HCT116 (cell line): ENCODE measurements at regions not wholly inside any gene's neighbourhood (a gene's known extent, or its start where the extent isn't known, plus 50 kb on each side); places are given as distances from the start of the nearest gene placed in this dataset.

Experiments used
- ATAC-seq: fragments of 200-7000 bp; cut with Tn5 transposase; 2 replicates; pipeline ENCODE4 v1.9.1; 2020; ENCODE audit warnings: mild to moderate bottlenecking, moderate library complexity
- BruUV-seq: library from RNA; stranded (reverse); fragments of 400-500 nt; replicated peaks from 2 replicates; lab custom pipeline; 2021; lab: Mats Ljungman, UMichigan
- CTCF ChIA-PET: fragments of 300-600 bp; sonication (Branson Sonifier 250); formaldehyde crosslinking; loops from one replicate; lab custom pipeline; 2021; ENCODE audit warnings: antibody characterized with exemption; lab: Charles Lee
- POLR2A ChIA-PET: fragments of 300-600, 350-600 bp; sonication (Branson Sonifier 250); formaldehyde crosslinking; loops from one replicate; lab custom pipeline; 2021; ENCODE audit warnings: antibody characterized with exemption; lab: Charles Lee
- RAD21 ChIA-PET, 2 experiments: fragments of 300-600 bp; sonication (Branson Sonifier 250); formaldehyde crosslinking; loops; one replicate each; lab custom pipeline; 2023; ENCODE audit warnings: low total read pairs in 2 of 2; ENCODE audit not compliant: uncharacterized antibody in 2 of 2, unreplicated experiment in 2 of 2, low non-redundant PET in 1 of 2; lab: Charles Lee
- DNase-seq: peaks from one replicate; pipeline ENCODE4 v3.0.0-alpha.2; 2010; ENCODE audit warnings: low read depth, low spot score
- H2AFZ ChIP-seq: fragments of 200-600 bp; shearing (Covaris generic), sonication (generic); 2 replicates; pipeline ENCODE4 v1.6.1; 2017; ENCODE audit warnings: low read depth, mixed run types, mixed read lengths, antibody characterized with exemption, low read length; ENCODE audit not compliant: poor library complexity, severe bottlenecking
- H3K27ac ChIP-seq: 2 replicates; pipeline ENCODE4 v1.5.1; 2012; ENCODE audit warnings: low read depth, low read length
- H3K27me3 ChIP-seq: fragments of 200-600 bp; sonication (generic); 2 replicates; pipeline ENCODE4 v1.6.1; 2016; ENCODE audit warnings: mixed run types, low read length, mixed read lengths; ENCODE audit not compliant: insufficient read depth
- H3K36me3 ChIP-seq, 2 experiments: fragments of 200-500 bp in 1 of 2; fragments of 200-600 bp in 1 of 2; sonication (Bioruptor generic) in 1 of 2; sonication (generic) in 1 of 2; 2 replicates each; pipeline versions ENCODE4 v1.5.1 to v1.6.1; 2014 to 2016; ENCODE audit warnings: low read length in 2 of 2, inconsistent platforms in 1 of 2, mixed read lengths in 1 of 2, mixed run types in 1 of 2; ENCODE audit not compliant: insufficient read depth in 2 of 2, control insufficient read depth in 1 of 2
- H3K4me1 ChIP-seq, 2 experiments: fragments of 200-600 bp in 1 of 2; sonication (generic) in 1 of 2; 2 replicates each; pipeline versions ENCODE4 v1.5.1 to v1.6.1; 2012 to 2017; ENCODE audit warnings: low read length in 2 of 2, inconsistent platforms in 1 of 2, mild to moderate bottlenecking in 1 of 2, mixed read lengths in 1 of 2, mixed run types in 1 of 2, moderate library complexity in 1 of 2; ENCODE audit not compliant: insufficient read depth in 2 of 2, control insufficient read depth in 1 of 2
- H3K4me2 ChIP-seq: fragments of 200-600 bp; sonication (generic); 2 replicates; pipeline ENCODE4 v1.6.1; 2017; ENCODE audit warnings: mixed run types, low read length, mixed read lengths
- H3K4me3 ChIP-seq, 2 experiments: fragments of 200-600 bp in 1 of 2; sonication (generic) in 1 of 2; replicated peaks in 1 of 2; 2 replicates each; pipeline ENCODE4 v1.5.1; 2011 to 2016; ENCODE audit warnings: low read length in 2 of 2, control low read depth in 1 of 2, low read depth in 1 of 2, mild to moderate bottlenecking in 1 of 2, mixed read lengths in 1 of 2, mixed run types in 1 of 2
- H3K79me2 ChIP-seq: fragments of 200-600 bp; sonication (generic); 2 replicates; pipeline ENCODE4 v1.6.1; 2017; ENCODE audit warnings: mild to moderate bottlenecking, mixed run types, low read length, moderate library complexity, mixed read lengths; ENCODE audit not compliant: insufficient read depth
- H3K9ac ChIP-seq: fragments of 200-600 bp; sonication (generic); 2 replicates; pipeline ENCODE4 v1.6.1; 2016; ENCODE audit warnings: low read length, mixed read lengths
- H3K9me2 ChIP-seq: fragments of 200-600 bp; sonication (generic), shearing (Covaris generic); 2 replicates; pipeline ENCODE4 v1.6.1; 2017; ENCODE audit warnings: mixed run types, mild to moderate bottlenecking, moderate library complexity; ENCODE audit not compliant: insufficient read depth
- H3K9me3 ChIP-seq, 2 experiments: fragments of 200-500 bp in 1 of 2; fragments of 200-600 bp in 1 of 2; sonication (Bioruptor generic) in 1 of 2; sonication (generic) in 1 of 2; 2 replicates each; pipeline ENCODE4 v1.6.1; 2014 to 2017; ENCODE audit warnings: low read length in 2 of 2, mixed read lengths in 2 of 2, inconsistent platforms in 1 of 2, low read depth in 1 of 2, mild to moderate bottlenecking in 1 of 2, mixed run types in 1 of 2, moderate library complexity in 1 of 2; ENCODE audit not compliant: control insufficient read depth in 1 of 2, insufficient read depth in 1 of 2
- H4K20me1 ChIP-seq: fragments of 200-600 bp; sonication (generic), shearing (Covaris generic); 2 replicates; pipeline ENCODE4 v1.6.1; 2017; ENCODE audit warnings: mixed run types, mild to moderate bottlenecking, moderate library complexity; ENCODE audit not compliant: insufficient read depth
- CBX3 ChIP-seq: IDR thresholded peaks from 2 replicates; pipeline ENCODE4 v1.6.1; 2012; ENCODE audit warnings: low read depth
- CEBPB ChIP-seq: IDR thresholded peaks from 2 replicates; pipeline ENCODE4 v1.6.1; 2012; ENCODE audit warnings: low read depth
- EZH2 ChIP-seq: fragments of 200-600 bp; sonication (generic); IDR thresholded peaks from 2 replicates; pipeline ENCODE4 v1.6.1; 2017; ENCODE audit warnings: antibody characterized with exemption, mixed run types
- EZH2phosphoT487 ChIP-seq: fragments of 200-600 bp; IDR thresholded peaks from 2 replicates; pipeline ENCODE4 v1.6.1; 2018; ENCODE audit warnings: antibody characterized with exemption, borderline replicate concordance
- FOSL1 ChIP-seq: IDR thresholded peaks from 2 replicates; pipeline ENCODE4 v1.6.1; 2012; ENCODE audit warnings: low read depth
- JUND ChIP-seq: IDR thresholded peaks from 2 replicates; pipeline ENCODE4 v1.6.1; 2012
- POLR2A ChIP-seq: IDR thresholded peaks from 2 replicates; pipeline ENCODE4 v1.7.0; 2011; ENCODE audit warnings: borderline replicate concordance; ENCODE audit not compliant: insufficient read depth, insufficient read length; ENCODE audit errors: extremely low read depth
- POLR2AphosphoS5 ChIP-seq: IDR thresholded peaks from 2 replicates; pipeline ENCODE4 v1.6.1; 2011; ENCODE audit warnings: mild to moderate bottlenecking, low read depth, low read length, moderate library complexity
- RAD21 ChIP-seq: IDR thresholded peaks from 2 replicates; pipeline ENCODE4 v1.6.1; 2012; ENCODE audit warnings: low read depth, mild to moderate bottlenecking
- SIN3A ChIP-seq: IDR thresholded peaks from 2 replicates; pipeline ENCODE4 v1.6.1; 2012; ENCODE audit warnings: low read depth
- SP1 ChIP-seq: IDR thresholded peaks from 2 replicates; pipeline ENCODE4 v1.6.1; 2012; ENCODE audit warnings: low read depth
- SRF ChIP-seq: IDR thresholded peaks from 2 replicates; pipeline ENCODE4 v1.6.1; 2012; ENCODE audit warnings: low read depth
- TCF7L2 ChIP-seq: IDR thresholded peaks from 2 replicates; pipeline ENCODE4 v1.7.0; 2011; ENCODE audit warnings: borderline replicate concordance, inconsistent platforms; ENCODE audit not compliant: insufficient read depth, insufficient read length; ENCODE audit errors: extremely low read depth
- ZFX ChIP-seq: fragments of 450-650 bp; IDR thresholded peaks from 2 replicates; pipeline ENCODE4 v1.6.1; 2017
- ZNF274 ChIP-seq: fragments of 200-500 bp; sonication (Bioruptor generic); IDR thresholded peaks from 2 replicates; pipeline ENCODE4 v1.6.1; 2014; ENCODE audit warnings: mild to moderate bottlenecking, low read depth, low read length, inconsistent platforms
- intact Hi-C: fragments of 100-400 bp; cut with micrococcal nuclease; formaldehyde crosslinking; loops from 2 replicates; pipeline ENCODE4 v1.10.0; 2022
- TF ChIP-seq, protein P1 (sequence below): IDR thresholded peaks from 2 replicates; pipeline ENCODE4 v1.6.1; 2012
- TF ChIP-seq, protein P2 (sequence below): IDR thresholded peaks from 2 replicates; pipeline ENCODE4 v1.6.1; 2012
- TF ChIP-seq, protein P3 (sequence below): IDR thresholded peaks from 2 replicates; pipeline ENCODE4 v1.6.1; 2012; ENCODE audit warnings: low read depth
- TF ChIP-seq, protein P4 (sequence below): IDR thresholded peaks from 2 replicates; pipeline ENCODE4 v1.6.1; 2011; ENCODE audit warnings: mild to moderate bottlenecking, low read length, moderate library complexity; ENCODE audit not compliant: insufficient replicate concordance; ENCODE audit errors: extremely low read depth
- TF ChIP-seq, protein P5 (sequence below), 3 experiments: fragments of 200-600 bp in 1 of 3; sonication (generic) in 1 of 3; IDR thresholded peaks in 2 of 3; conservative IDR thresholded peaks in 1 of 3; 2 replicates each; pipeline ENCODE4 v1.5.1; 2012 to 2017; ENCODE audit warnings: low read depth in 2 of 3, low read length in 2 of 3, antibody characterized with exemption in 1 of 3, borderline replicate concordance in 1 of 3, control low read depth in 1 of 3, mild to moderate bottlenecking in 1 of 3, mixed read lengths in 1 of 3, mixed run types in 1 of 3, moderate library complexity in 1 of 3; ENCODE audit not compliant: insufficient read depth in 1 of 3

DNA sequence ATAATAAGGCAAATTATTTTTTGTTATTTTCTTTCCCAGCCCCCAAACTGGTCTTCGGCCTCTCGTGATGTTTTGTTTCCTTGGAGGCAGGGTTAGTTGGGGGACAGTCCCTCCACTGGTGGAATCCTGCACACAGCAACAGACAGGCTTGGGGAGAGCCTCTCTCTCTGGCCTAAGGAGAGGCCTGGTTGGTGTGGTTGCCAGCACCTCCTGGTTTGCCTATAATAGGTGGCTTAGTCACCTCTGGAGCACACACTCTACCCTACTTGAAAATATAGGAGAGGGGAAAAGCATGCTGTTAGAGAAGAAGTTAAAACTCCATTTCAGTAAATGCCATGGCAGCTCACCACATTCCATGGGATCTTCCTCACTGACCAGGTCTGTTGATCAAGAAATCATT lies 417.2 kb upstream of the MEIS1 start (continued):
- no peak for TF ChIP-seq RAD21

DNA sequence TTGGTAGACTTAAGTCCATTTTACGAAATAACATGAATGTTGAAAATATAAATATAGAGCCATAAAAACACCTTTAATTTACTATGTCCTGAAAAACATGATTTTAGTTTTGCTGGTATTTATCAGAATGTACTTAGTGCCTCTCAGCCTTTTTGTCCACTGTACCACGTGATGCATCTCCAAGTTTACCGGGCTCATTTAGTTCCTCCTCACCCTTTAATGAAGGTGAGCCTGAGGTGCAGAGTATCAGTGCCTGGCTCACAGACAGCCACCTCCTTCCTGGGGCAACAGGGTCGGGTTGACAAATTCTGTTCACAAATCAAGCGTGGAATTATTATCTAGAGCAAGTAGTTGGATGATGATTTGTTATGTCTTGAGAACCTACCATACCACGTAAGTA lies 420.5 kb upstream of the MEIS1 start:
- Histone ChIP-seq H3K9me3 (no peaks in the 10 kb centered on the region), H3K9me2 (no peaks in the 10 kb centered on the region), H3K4me1 (no peaks in the 10 kb centered on the region), H3K36me3 (no peaks in the 10 kb centered on the region), H2AFZ (no peak overlapping the region), H4K20me1 (no peaks in the 10 kb centered on the region), H3K79me2 (no peaks in the 10 kb centered on the region), H3K4me2 (no peak overlapping the region), H3K4me3 (no peak overlapping the region), H3K9ac (no peak overlapping the region), H3K27ac (no peak overlapping the region), H3K27me3 (no peaks in the 10 kb centered on the region)
- no peak for TF ChIP-seq CBX3
- TF ChIP-seq TCF7L2: no peak
- TF ChIP-seq CEBPB: no peak
- TF ChIP-seq SP1: no peak
- TF ChIP-seq POLR2A: no peak
- TF ChIP-seq, protein P1, sequence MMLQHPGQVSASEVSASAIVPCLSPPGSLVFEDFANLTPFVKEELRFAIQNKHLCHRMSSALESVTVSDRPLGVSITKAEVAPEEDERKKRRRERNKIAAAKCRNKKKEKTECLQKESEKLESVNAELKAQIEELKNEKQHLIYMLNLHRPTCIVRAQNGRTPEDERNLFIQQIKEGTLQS: no peak
- TF ChIP-seq, protein P2, sequence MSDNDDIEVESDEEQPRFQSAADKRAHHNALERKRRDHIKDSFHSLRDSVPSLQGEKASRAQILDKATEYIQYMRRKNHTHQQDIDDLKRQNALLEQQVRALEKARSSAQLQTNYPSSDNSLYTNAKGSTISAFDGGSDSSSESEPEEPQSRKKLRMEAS: no peak
- no peak for TF ChIP-seq EZH2
- no peak for TF ChIP-seq SRF
- no peak for TF ChIP-seq JUND
- no peak for TF ChIP-seq FOSL1
- TF ChIP-seq SIN3A: no peak
- no peak for TF ChIP-seq EZH2phosphoT487
- TF ChIP-seq, protein P3, sequence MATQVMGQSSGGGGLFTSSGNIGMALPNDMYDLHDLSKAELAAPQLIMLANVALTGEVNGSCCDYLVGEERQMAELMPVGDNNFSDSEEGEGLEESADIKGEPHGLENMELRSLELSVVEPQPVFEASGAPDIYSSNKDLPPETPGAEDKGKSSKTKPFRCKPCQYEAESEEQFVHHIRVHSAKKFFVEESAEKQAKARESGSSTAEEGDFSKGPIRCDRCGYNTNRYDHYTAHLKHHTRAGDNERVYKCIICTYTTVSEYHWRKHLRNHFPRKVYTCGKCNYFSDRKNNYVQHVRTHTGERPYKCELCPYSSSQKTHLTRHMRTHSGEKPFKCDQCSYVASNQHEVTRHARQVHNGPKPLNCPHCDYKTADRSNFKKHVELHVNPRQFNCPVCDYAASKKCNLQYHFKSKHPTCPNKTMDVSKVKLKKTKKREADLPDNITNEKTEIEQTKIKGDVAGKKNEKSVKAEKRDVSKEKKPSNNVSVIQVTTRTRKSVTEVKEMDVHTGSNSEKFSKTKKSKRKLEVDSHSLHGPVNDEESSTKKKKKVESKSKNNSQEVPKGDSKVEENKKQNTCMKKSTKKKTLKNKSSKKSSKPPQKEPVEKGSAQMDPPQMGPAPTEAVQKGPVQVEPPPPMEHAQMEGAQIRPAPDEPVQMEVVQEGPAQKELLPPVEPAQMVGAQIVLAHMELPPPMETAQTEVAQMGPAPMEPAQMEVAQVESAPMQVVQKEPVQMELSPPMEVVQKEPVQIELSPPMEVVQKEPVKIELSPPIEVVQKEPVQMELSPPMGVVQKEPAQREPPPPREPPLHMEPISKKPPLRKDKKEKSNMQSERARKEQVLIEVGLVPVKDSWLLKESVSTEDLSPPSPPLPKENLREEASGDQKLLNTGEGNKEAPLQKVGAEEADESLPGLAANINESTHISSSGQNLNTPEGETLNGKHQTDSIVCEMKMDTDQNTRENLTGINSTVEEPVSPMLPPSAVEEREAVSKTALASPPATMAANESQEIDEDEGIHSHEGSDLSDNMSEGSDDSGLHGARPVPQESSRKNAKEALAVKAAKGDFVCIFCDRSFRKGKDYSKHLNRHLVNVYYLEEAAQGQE: no peak
- TF ChIP-seq RAD21: no peak
- no peak for TF ChIP-seq ZNF274
- TF ChIP-seq ZFX: no peak
- TF ChIP-seq, protein P4, sequence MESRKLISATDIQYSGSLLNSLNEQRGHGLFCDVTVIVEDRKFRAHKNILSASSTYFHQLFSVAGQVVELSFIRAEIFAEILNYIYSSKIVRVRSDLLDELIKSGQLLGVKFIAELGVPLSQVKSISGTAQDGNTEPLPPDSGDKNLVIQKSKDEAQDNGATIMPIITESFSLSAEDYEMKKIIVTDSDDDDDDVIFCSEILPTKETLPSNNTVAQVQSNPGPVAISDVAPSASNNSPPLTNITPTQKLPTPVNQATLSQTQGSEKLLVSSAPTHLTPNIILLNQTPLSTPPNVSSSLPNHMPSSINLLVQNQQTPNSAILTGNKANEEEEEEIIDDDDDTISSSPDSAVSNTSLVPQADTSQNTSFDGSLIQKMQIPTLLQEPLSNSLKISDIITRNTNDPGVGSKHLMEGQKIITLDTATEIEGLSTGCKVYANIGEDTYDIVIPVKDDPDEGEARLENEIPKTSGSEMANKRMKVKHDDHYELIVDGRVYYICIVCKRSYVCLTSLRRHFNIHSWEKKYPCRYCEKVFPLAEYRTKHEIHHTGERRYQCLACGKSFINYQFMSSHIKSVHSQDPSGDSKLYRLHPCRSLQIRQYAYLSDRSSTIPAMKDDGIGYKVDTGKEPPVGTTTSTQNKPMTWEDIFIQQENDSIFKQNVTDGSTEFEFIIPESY: no peak
- no peak for TF ChIP-seq POLR2AphosphoS5
- TF ChIP-seq, protein P5, sequence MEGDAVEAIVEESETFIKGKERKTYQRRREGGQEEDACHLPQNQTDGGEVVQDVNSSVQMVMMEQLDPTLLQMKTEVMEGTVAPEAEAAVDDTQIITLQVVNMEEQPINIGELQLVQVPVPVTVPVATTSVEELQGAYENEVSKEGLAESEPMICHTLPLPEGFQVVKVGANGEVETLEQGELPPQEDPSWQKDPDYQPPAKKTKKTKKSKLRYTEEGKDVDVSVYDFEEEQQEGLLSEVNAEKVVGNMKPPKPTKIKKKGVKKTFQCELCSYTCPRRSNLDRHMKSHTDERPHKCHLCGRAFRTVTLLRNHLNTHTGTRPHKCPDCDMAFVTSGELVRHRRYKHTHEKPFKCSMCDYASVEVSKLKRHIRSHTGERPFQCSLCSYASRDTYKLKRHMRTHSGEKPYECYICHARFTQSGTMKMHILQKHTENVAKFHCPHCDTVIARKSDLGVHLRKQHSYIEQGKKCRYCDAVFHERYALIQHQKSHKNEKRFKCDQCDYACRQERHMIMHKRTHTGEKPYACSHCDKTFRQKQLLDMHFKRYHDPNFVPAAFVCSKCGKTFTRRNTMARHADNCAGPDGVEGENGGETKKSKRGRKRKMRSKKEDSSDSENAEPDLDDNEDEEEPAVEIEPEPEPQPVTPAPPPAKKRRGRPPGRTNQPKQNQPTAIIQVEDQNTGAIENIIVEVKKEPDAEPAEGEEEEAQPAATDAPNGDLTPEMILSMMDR (IDR thresholded peaks at IDR 0.05 in 2 of 3, conservative IDR thresholded peaks at IDR 0.05 in 1 of 3; ENCODE audit: borderline replicate concordance in 1 of 3, insufficient read depth in 1 of 3, low read depth in 2 of 3, low read length in 2 of 3): no peak
- ATAC-seq: no peak
- intact Hi-C loops: loop anchor here (5.0 kb wide), 1 partner anchor 1828 kb away; no protein-coding TSS in a partner anchor
- BruUV-seq: no TSS peak
- POLR2A ChIA-PET: no interaction called here
- CTCF ChIA-PET: no interaction called here
- DNase-seq: no peak
- RAD21 ChIA-PET: no interaction called here
